Sigmoid colon (tissue), 6 donors: ENCODE measurements at regions not wholly inside any gene's neighbourhood (a gene's known extent, or its start where the extent isn't known, plus 50 kb on each side); places are given as distances from the start of the nearest gene placed in this dataset.
A peak's percentile ranks its signal among the peaks of the same experiment; 100 is the strongest.

ENCODE experiments used
- DNase-seq: peaks from one replicate; pipeline ENCODE4 v3.0.0-alpha.2; 2019
- H3K27ac ChIP-seq, 4 donors: fragments of 200-600 bp; sonication (generic); one replicate each; pipeline ENCODE4 v1.5.1; 2016 to 2019; ENCODE audit warnings: mild to moderate bottlenecking in 1 of 4
- H3K27me3 ChIP-seq, 3 donors: fragments of 200-600 bp; sonication (generic); one replicate each; pipeline ENCODE4 v1.5.1; 2019; ENCODE audit warnings: mild to moderate bottlenecking in 1 of 3
- H3K36me3 ChIP-seq, 4 donors: fragments of 200-600 bp; sonication (generic); one replicate each; pipeline ENCODE4 v1.5.1; 2016 to 2019
- H3K4me1 ChIP-seq, 4 donors: fragments of 200-600 bp; sonication (generic); one replicate each; pipeline ENCODE4 v1.5.1; 2017 to 2019
- H3K4me3 ChIP-seq, 4 donors: fragments of 200-600 bp; sonication (generic); one replicate each; pipeline ENCODE4 v1.5.1; 2017 to 2019; ENCODE audit warnings: mild to moderate bottlenecking in 2 of 4, moderate library complexity in 1 of 4
- H3K9me3 ChIP-seq, 4 donors: fragments of 200-600 bp in 3 of 4; sonication (generic) in 3 of 4; one replicate each; pipeline versions ENCODE4 v1.5.1 to v1.6.1; 2013 to 2019
- EP300 ChIP-seq, 4 donors: sonication (generic); formaldehyde crosslinking; IDR thresholded peaks; one replicate each; pipeline ENCODE4 v1.6.1; 2017; ENCODE audit warnings: antibody characterized with exemption in 4 of 4
- POLR2A ChIP-seq, 2 donors: fragments of 450-650 bp; IDR thresholded peaks; one replicate each; pipeline ENCODE4 v1.6.1; 2016; ENCODE audit warnings: antibody characterized with exemption in 2 of 2, mild to moderate bottlenecking in 2 of 2, moderate library complexity in 2 of 2
- POLR2AphosphoS5 ChIP-seq, 4 donors: sonication (generic); formaldehyde crosslinking; IDR thresholded peaks; one replicate each; pipeline ENCODE4 v1.6.1; 2017; ENCODE audit warnings: antibody characterized with exemption in 4 of 4
- WGBS, 2 donors: extraction: QIAGEN DNeasy Blood & Tissue Kit; methylation state at CpG; one replicate each; pipeline ENCODE4 v1.1.7; 2013; 5-methylcytosine and 5-hydroxymethylcytosine counted together
- intact Hi-C: fragments of 100-400 bp; cut with DNase I; formaldehyde crosslinking; loops from one replicate; pipeline ENCODE4 v1.15.1; 2023
- TF ChIP-seq, protein P1 (sequence below), 4 experiments: fragments of 450-650 bp in 3 of 4; fragments of 200-600 bp in 1 of 4; IDR thresholded peaks; one replicate each; pipeline ENCODE4 v1.5.1; 2016 to 2019; ENCODE audit warnings: antibody characterized with exemption in 4 of 4, mild to moderate bottlenecking in 3 of 4, moderate library complexity in 2 of 4
- donor health status: healthy with polysubstance abuse.
- donor health status: healthy.

DNA sequence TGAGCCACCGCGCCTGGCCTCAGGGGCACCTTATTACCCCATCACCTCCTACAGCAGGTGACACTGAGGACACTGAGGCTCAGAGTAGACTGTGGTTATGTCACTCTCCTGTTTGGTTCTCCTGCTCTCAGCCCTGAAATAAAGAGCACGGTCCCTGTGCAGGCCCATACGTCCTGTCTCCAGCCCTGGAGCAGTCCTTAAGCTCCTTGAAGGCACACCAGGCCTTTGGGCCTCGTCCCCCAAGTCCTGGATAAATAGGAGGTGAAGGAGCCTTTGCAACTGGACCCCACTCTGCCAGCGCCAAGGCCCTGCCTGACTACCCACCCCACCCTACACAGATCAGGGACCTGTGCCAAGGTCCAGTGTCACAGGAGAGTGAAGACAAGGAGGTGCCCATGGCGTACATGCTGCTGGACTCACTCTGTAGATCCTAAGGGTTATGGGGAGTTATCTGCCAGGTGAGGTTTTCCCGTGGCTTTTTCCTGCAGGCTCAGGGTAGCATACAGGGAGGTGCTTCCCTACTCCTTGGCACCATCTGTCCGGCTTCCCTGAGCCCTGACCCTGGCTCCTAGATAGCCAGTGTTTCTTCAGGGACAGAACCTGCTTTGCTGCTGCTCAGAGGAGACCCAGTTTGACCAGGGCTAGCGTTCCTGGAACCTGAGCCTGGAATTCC, 253.2 kb downstream of the SEC14L1 start:
- intact Hi-C loops = no loop called here
- Histone ChIP-seq H3K4me3 (no peak overlapping the region), H3K36me3 (no peaks in the 10 kb centered on the region), H3K4me1 (peaks cover 0 to 93% (median 86%) of the 10 kb centered on the region in 4 donors), H3K27me3 (no peaks in the 10 kb centered on the region), H3K9me3 (no peaks in the 10 kb centered on the region), H3K27ac (peak overlapping the region; percentile 95 to 99 (median 99))
- WGBS, 2 donors = 71 to 88% methylated on average over 10 of the region's 10 CpGs
- DNase-seq = no peak
- TF ChIP-seq, protein P1, sequence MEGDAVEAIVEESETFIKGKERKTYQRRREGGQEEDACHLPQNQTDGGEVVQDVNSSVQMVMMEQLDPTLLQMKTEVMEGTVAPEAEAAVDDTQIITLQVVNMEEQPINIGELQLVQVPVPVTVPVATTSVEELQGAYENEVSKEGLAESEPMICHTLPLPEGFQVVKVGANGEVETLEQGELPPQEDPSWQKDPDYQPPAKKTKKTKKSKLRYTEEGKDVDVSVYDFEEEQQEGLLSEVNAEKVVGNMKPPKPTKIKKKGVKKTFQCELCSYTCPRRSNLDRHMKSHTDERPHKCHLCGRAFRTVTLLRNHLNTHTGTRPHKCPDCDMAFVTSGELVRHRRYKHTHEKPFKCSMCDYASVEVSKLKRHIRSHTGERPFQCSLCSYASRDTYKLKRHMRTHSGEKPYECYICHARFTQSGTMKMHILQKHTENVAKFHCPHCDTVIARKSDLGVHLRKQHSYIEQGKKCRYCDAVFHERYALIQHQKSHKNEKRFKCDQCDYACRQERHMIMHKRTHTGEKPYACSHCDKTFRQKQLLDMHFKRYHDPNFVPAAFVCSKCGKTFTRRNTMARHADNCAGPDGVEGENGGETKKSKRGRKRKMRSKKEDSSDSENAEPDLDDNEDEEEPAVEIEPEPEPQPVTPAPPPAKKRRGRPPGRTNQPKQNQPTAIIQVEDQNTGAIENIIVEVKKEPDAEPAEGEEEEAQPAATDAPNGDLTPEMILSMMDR (IDR thresholded peaks at IDR 0.05) = no peak
- TF ChIP-seq EP300 (IDR thresholded peaks at IDR 0.05) = no peak
- no peak for TF ChIP-seq POLR2AphosphoS5 (IDR thresholded peaks at IDR 0.05)
- TF ChIP-seq POLR2A (IDR thresholded peaks at IDR 0.05) = no peak

DNA sequence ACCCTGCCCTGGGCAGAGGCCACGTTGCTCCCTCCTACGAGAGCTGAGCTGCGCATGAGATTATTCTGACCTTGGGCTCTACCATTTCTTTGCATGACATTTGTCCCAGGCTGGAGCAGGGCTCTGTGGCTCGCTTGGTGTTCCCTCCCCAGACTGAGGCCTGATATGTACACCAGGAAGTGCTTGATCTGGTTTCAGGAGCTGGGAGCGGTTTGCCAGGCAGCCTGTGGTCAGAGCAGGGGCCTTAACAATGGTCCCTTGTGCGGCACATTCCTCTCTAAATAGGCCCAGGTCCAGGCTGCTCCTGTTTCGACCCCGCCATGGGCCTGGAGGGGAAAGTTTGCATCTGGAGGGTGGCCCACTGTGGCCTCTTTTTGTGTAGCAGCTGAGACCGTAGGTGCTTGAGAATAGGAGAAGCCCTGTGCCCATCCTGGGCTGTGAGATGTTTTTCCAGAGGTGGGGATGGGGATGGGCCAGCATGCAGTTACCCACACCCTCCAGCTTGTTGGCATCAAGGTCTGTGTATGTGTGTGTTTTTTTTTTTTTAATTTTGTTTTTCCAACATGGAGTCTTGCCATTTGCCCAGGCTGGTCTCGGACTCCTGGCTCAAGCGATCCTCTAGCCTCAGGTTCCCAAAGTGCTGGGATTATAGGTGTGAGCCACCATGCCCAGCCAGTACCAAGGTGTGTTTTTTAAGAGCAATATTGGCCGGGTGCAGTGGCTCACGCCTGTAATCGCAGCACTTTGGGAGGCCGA, 253.9 kb downstream of the SEC14L1 start:
- Histone ChIP-seq H3K4me3 (no peak overlapping the region), H3K27ac (peak overlapping the region; percentile 95 to 99 (median 99)), H3K9me3 (no peaks in the 10 kb centered on the region), H3K36me3 (no peaks in the 10 kb centered on the region), H3K27me3 (no peaks in the 10 kb centered on the region), H3K4me1 (peaks cover 0 to 92% (median 84%) of the 10 kb centered on the region in 4 donors)
- DNase-seq = no peak
- no peak for TF ChIP-seq POLR2AphosphoS5 (IDR thresholded peaks at IDR 0.05)
- TF ChIP-seq, protein P1 (IDR thresholded peaks at IDR 0.05) = no peak
- no peak for TF ChIP-seq EP300 (IDR thresholded peaks at IDR 0.05)
- no peak for TF ChIP-seq POLR2A (IDR thresholded peaks at IDR 0.05)
- intact Hi-C loops = no loop called here
- 50 to 70% methylated on average over 15 of the region's 15 CpGs for whole genome bisulfite sequencing, 2 donors

DNA sequence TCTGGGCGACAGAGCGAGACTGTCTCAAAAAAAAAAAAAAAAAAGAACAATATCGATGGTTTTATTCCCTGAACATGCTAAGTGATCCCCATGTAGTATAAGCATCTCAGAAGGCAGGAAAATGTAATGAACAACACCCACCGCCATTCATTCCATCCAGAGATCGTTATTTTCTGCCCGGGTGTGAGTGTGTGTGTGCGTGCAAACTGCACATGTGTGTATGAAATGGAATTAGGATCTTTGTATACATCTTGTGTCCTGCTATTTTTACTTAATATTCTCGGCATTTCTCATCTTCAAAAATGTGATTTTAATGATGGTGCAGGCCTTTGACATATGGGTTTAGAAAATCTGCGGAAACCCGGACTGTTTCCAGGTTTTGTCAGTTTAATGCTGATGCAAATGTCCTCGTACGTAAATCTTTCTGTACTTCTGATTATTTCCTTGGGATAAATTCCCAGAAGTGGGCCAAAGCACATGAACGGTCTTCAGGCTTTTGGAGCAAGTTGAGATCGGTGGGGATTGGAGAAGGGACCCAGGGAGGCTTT, 254.8 kb downstream of the SEC14L1 start:
- intact Hi-C loops = no loop called here
- H3K36me3 ChIP-seq = no peaks in the 10 kb centered on the region

DNA sequence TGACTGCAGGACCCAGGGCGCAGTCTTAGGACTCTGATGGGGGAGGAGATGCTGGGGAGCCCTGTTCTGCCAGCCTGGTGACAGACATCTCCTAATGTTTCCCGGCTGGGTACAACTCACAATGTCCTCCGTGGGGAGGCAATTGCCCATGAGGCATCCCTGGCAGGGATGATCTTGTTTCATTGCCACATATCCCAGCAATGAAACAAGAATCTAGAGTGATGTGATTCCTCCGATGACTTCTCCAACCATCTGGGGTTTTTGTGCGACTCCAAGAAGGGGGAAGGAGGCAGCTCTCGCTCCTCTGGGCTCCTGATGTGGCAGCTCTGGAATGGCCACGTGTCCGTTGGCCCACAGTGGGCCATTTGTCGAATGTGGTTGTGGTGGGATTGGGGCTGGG, 255.8 kb downstream of the SEC14L1 start:
- DNase-seq = no peak
- peak overlapping the region; percentile 96 to 100 (median 99) for H3K27ac ChIP-seq
- TF ChIP-seq POLR2AphosphoS5 (IDR thresholded peaks at IDR 0.05) = no peak
- no peak for TF ChIP-seq EP300 (IDR thresholded peaks at IDR 0.05)
- TF ChIP-seq, protein P1 (IDR thresholded peaks at IDR 0.05) = no peak
- no peak for TF ChIP-seq POLR2A (IDR thresholded peaks at IDR 0.05)
- H3K4me3 ChIP-seq = no peak overlapping the region
- peaks cover 0 to 96% (median 84%) of the 10 kb centered on the region in 4 donors for H3K4me1 ChIP-seq
- no peaks in the 10 kb centered on the region for H3K36me3 ChIP-seq
- H3K27me3 ChIP-seq = no peaks in the 10 kb centered on the region
- intact Hi-C loops = no loop called here
- WGBS, 2 donors = 90 to 93% methylated on average over 9 of the region's 9 CpGs
- H3K9me3 ChIP-seq = no peaks in the 10 kb centered on the region

More for the DNA sequence above, 254.8 kb downstream of the SEC14L1 start:
- WGBS, 2 donors = 80 to 92% methylated on average over 14 of the region's 14 CpGs
- Histone ChIP-seq H3K27me3 (no peaks in the 10 kb centered on the region), H3K4me3 (no peak overlapping the region), H3K4me1 (peaks cover 0 to 96% (median 87%) of the 10 kb centered on the region in 4 donors), H3K27ac (peak overlapping the region; percentile 96 to 100 (median 99)), H3K9me3 (no peaks in the 10 kb centered on the region)
- DNase-seq = no peak
- TF ChIP-seq, protein P1 (IDR thresholded peaks at IDR 0.05) = no peak
